ENCODE measurements at regions not wholly inside any gene's neighbourhood (a gene's known extent, or its start where the extent isn't known, plus 50 kb on each side); places are given as distances from the start of the nearest gene placed in this dataset.

- no peak for DNase-seq
These were observed 50.3 kb downstream of the UTRN start for GRCh38 chr6:144335311-144335861.

- DNase-seq, result no peak
These were observed 50.8 kb downstream of the UTRN start for GRCh38 chr6:144335914-144336313.

GRCh38 chr6:144336900-144337299 is 51.8 kb downstream of the UTRN start:
- no peak for DNase-seq

- DNase-seq, result no peak
These were observed 53.3 kb downstream of the UTRN start for GRCh38 chr6:144338474-144338873.

GRCh38 chr6:144338951-144339700 is 54.0 kb downstream of the UTRN start:
- DNase-seq, result no peak

- no peak for DNase-seq
These were observed 54.8 kb downstream of the UTRN start for GRCh38 chr6:144339859-144340452.

- no peak for DNase-seq
These were observed 55.6 kb downstream of the UTRN start for GRCh38 chr6:144340541-144341371.

GRCh38 chr6:144341831-144342527 is 56.8 kb downstream of the UTRN start:
- DNase-seq, result no peak

- DNase-seq, result no peak
These were observed 58.7 kb downstream of the UTRN start for GRCh38 chr6:144343701-144344428.

GRCh38 chr6:144344646-144345045 is 59.5 kb downstream of the UTRN start:
- DNase-seq, result no peak

GRCh38 chr6:144345451-144345850 is 60.3 kb downstream of the UTRN start:
- DNase-seq, result no peak

- no peak for DNase-seq
These were observed 61.7 kb downstream of the UTRN start for GRCh38 chr6:144346719-144347447.

GRCh38 chr6:144347448-144347759 is 62.3 kb downstream of the UTRN start:
- DNase-seq, result no peak

- DNase-seq, result no peak
These were observed 62.8 kb downstream of the UTRN start for GRCh38 chr6:144347933-144348332.

- no peak for DNase-seq
These were observed 64.8 kb downstream of the UTRN start for GRCh38 chr6:144349690-144350527.

- DNase-seq, result no peak
These were observed 65.4 kb downstream of the UTRN start for GRCh38 chr6:144350528-144350880.

GRCh38 chr6:144351379-144352127 is 66.4 kb downstream of the UTRN start:
- DNase-seq, result no peak

GRCh38 chr6:144352331-144352730 is 67.2 kb downstream of the UTRN start:
- DNase-seq, result no peak

- no peak for DNase-seq
These were observed 68.8 kb downstream of the UTRN start for GRCh38 chr6:144353871-144354314.

- no peak for DNase-seq
These were observed 74.6 kb downstream of the UTRN start for GRCh38 chr6:144359783-144360182.

Measured in activated CD8-positive, alpha-beta memory T cell treated with anti-CD3 and anti-CD28 coated beads, Interleukin-2, amount 50 U/mL, for 48 hours (primary cell).